IMR-90 (cell line): ENCODE measurements at regions not wholly inside any gene's neighbourhood (a gene's known extent, or its start where the extent isn't known, plus 50 kb on each side); places are given as distances from the start of the nearest gene placed in this dataset.

ENCODE experiments used
- ATAC-seq: fragments of 200-7000 bp; cut with Tn5 transposase; 2 replicates; pipeline ENCODE4 v1.9.1; 2020; ENCODE audit warnings: low read depth, mild to moderate bottlenecking, moderate library complexity
- BruUV-seq: library from RNA; stranded (reverse); fragments of 400-500 nt; replicated peaks from 2 replicates; lab custom pipeline; 2021; lab: Mats Ljungman, UMichigan
- CTCF ChIA-PET: fragments of 300-600 bp; formaldehyde crosslinking; extraction: SDS; loops from one replicate; lab custom pipeline; 2021; ENCODE audit warnings: antibody characterized with exemption; lab: Yijun Ruan, JAX
- POLR2A ChIA-PET: fragments of 300-600 bp; sonication (Branson Sonifier 250); formaldehyde crosslinking; loops from one replicate; lab custom pipeline; 2022; ENCODE audit warnings: antibody characterized with exemption; ENCODE audit not compliant: unreplicated experiment; lab: Charles Lee
- DNase-seq: peaks from one replicate; pipeline ENCODE4 v3.0.0; 2013
- H2AFZ ChIP-seq: replicated peaks from 2 replicates; pipeline ENCODE3; 2013; ENCODE audit warnings: low read length, mild to moderate bottlenecking; ENCODE audit not compliant: poor library complexity
- H2AK5ac ChIP-seq: 2 replicates; pipeline ENCODE4 v1.6.1; 2013; ENCODE audit warnings: low read depth, low read length, inconsistent platforms
- H2AK9ac ChIP-seq: replicated peaks from 2 replicates; pipeline ENCODE3; 2013; ENCODE audit warnings: mild to moderate bottlenecking, low read depth, low read length, moderate library complexity; ENCODE audit not compliant: poor library complexity
- H2BK120ac ChIP-seq: 2 replicates; pipeline ENCODE4 v1.6.1; 2013; ENCODE audit warnings: low read depth, low read length, inconsistent platforms
- H2BK15ac ChIP-seq: 3 replicates; pipeline ENCODE4 v1.6.1; 2013; ENCODE audit warnings: low read depth, low read length, inconsistent platforms
- H2BK20ac ChIP-seq: 2 replicates; pipeline ENCODE4 v1.6.1; 2013; ENCODE audit warnings: low read depth, mild to moderate bottlenecking, inconsistent platforms, low read length, moderate library complexity
- H2BK5ac ChIP-seq: 2 replicates; pipeline ENCODE4 v1.6.1; 2013; ENCODE audit warnings: mild to moderate bottlenecking, low read depth, low read length, inconsistent platforms; ENCODE audit not compliant: poor library complexity, severe bottlenecking
- H3K14ac ChIP-seq: replicated peaks from 2 replicates; pipeline ENCODE4 v1.6.1; 2013; ENCODE audit warnings: low read depth, low read length, inconsistent platforms
- H3K18ac ChIP-seq: 2 replicates; pipeline ENCODE4 v1.6.1; 2013; ENCODE audit warnings: low read depth, low read length, control low read depth
- H3K23ac ChIP-seq: 2 replicates; pipeline ENCODE4 v1.6.1; 2013; ENCODE audit warnings: low read depth, low read length, inconsistent platforms
- H3K27ac ChIP-seq: 2 replicates; pipeline ENCODE4 v1.5.1; 2013; ENCODE audit warnings: mild to moderate bottlenecking, control low read depth, low read length; ENCODE audit not compliant: insufficient read depth
- H3K27me3 ChIP-seq: 2 replicates; pipeline ENCODE4 v1.6.1; 2013; ENCODE audit warnings: low read length; ENCODE audit not compliant: control insufficient read depth, insufficient read depth
- H3K36me3 ChIP-seq: 2 replicates; pipeline ENCODE4 v1.6.1; 2013; ENCODE audit warnings: low read length, mixed read lengths; ENCODE audit not compliant: control insufficient read depth, insufficient read depth
- H3K4ac ChIP-seq: 2 replicates; pipeline ENCODE4 v1.6.1; 2013; ENCODE audit warnings: low read depth, low read length, inconsistent platforms
- H3K4me1 ChIP-seq: 2 replicates; pipeline ENCODE4 v1.6.1; 2013; ENCODE audit warnings: low read length, mixed read lengths; ENCODE audit not compliant: control insufficient read depth, insufficient read depth
- H3K4me2 ChIP-seq: 2 replicates; pipeline ENCODE4 v1.6.1; 2013; ENCODE audit warnings: low read depth, mild to moderate bottlenecking, control low read depth, low read length, moderate library complexity
- H3K4me3 ChIP-seq: 2 replicates; pipeline ENCODE4 v1.5.1; 2013; ENCODE audit warnings: low read depth, mild to moderate bottlenecking, control low read depth, low read length, moderate library complexity; ENCODE audit not compliant: insufficient read depth
- H3K56ac ChIP-seq: 2 replicates; pipeline ENCODE4 v1.6.1; 2013; ENCODE audit warnings: low read length, inconsistent platforms; ENCODE audit not compliant: insufficient read depth; ENCODE audit errors: extremely low read depth
- H3K79me1 ChIP-seq, 2 experiments: 2 replicates each; pipeline ENCODE4 v1.6.1; 2013; ENCODE audit warnings: low read length in 2 of 2, inconsistent platforms in 1 of 2, low read depth in 1 of 2
- H3K9ac ChIP-seq: 2 replicates; pipeline ENCODE4 v1.6.1; 2013; ENCODE audit warnings: low read depth, low read length, control low read depth
- H3K9me1 ChIP-seq: 2 replicates; pipeline ENCODE4 v1.6.1; 2013; ENCODE audit warnings: low read length, inconsistent platforms; ENCODE audit not compliant: insufficient read depth
- H3K9me3 ChIP-seq: 2 replicates; pipeline ENCODE4 v1.6.1; 2013; ENCODE audit warnings: low read length; ENCODE audit not compliant: control insufficient read depth, insufficient read depth
- H4K20me1 ChIP-seq: 2 replicates; pipeline ENCODE4 v1.6.1; 2013; ENCODE audit warnings: low read length, inconsistent platforms; ENCODE audit not compliant: insufficient read depth
- H4K5ac ChIP-seq: 2 replicates; pipeline ENCODE4 v1.6.1; 2013; ENCODE audit warnings: mild to moderate bottlenecking, low read depth, low read length, control low read depth
- H4K8ac ChIP-seq, 2 experiments: 2 replicates each; pipeline ENCODE4 v1.6.1; 2013; ENCODE audit warnings: low read depth in 2 of 2, low read length in 2 of 2, control low read depth in 1 of 2, inconsistent platforms in 1 of 2
- H4K91ac ChIP-seq: 2 replicates; pipeline ENCODE4 v1.6.1; 2013; ENCODE audit warnings: low read depth, low read length, inconsistent platforms; ENCODE audit not compliant: insufficient read depth
- BHLHE40 ChIP-seq: fragments of 150-350 bp; IDR thresholded peaks from 2 replicates; pipeline ENCODE4 v1.6.1; 2016; ENCODE audit warnings: mild to moderate bottlenecking, low read depth, low read length
- CTCF ChIP-seq: conservative IDR thresholded peaks from 2 replicates; pipeline ENCODE4 v1.5.1; 2012; ENCODE audit warnings: mild to moderate bottlenecking, low read depth, low read length, improper control_type of control experiment
- MAFK ChIP-seq: IDR thresholded peaks from 2 replicates; pipeline ENCODE4 v1.6.1; 2012; ENCODE audit warnings: low read depth, low read length, improper control_type of control experiment
- MXI1 ChIP-seq: IDR thresholded peaks from 2 replicates; pipeline ENCODE4 v1.6.1; 2012; ENCODE audit warnings: low read depth, mild to moderate bottlenecking, low read length, moderate library complexity, borderline replicate concordance
- NFE2L2 ChIP-seq: fragments of 150-350 bp; IDR thresholded peaks from 2 replicates; pipeline ENCODE4 v1.6.1; 2016; ENCODE audit warnings: low read depth, mild to moderate bottlenecking, low read length
- POLR2A ChIP-seq: IDR thresholded peaks from 2 replicates; pipeline ENCODE4 v1.6.1; 2012; ENCODE audit warnings: mild to moderate bottlenecking, low read depth, low read length
- RAD21 ChIP-seq: IDR thresholded peaks from 2 replicates; pipeline ENCODE4 v1.6.1; 2012; ENCODE audit warnings: low read length, improper control_type of control experiment
- WGBS, 2 experiments: methylation state at CpG; one replicate each; pipeline versions ENCODE4 v1.1.5 to v1.1.7; 2013; ENCODE audit warnings: missing lambda C conversion rate in 2 of 2; ENCODE audit not compliant: insufficient read length in 1 of 2; ENCODE audit errors: extremely low coverage in 2 of 2; 5-methylcytosine and 5-hydroxymethylcytosine counted together
- dilution Hi-C: fragments of 300-500 bp; cut with HindIII; formaldehyde crosslinking; loops from one replicate; pipeline ENCODE4 v1.14.3; 2018; ENCODE audit warnings: low sequenced_read_pairs; ENCODE audit not compliant: unreplicated experiment
- in situ Hi-C: fragments of 300-500 bp; cut with MboI; formaldehyde crosslinking; loops from 3 replicates; pipeline ENCODE4 v1.14.3; 2019; ENCODE audit warnings: low sequenced_read_pairs, inconsistent platforms, mixed read lengths
- intact Hi-C: fragments of 100-400 bp; cut with micrococcal nuclease; formaldehyde crosslinking; loops from 2 replicates; pipeline ENCODE4 v1.10.0; 2022

- Histone ChIP-seq H3K14ac (no peak overlapping the region), H3K9ac (no peak overlapping the region), H2BK120ac (no peak overlapping the region), H3K4me2 (no peak overlapping the region), H4K5ac (no peak overlapping the region), H3K27me3 (no peaks in the 10 kb centered on the region), H3K79me1 (no peaks in the 10 kb centered on the region), H3K56ac (no peak overlapping the region), H2BK20ac (no peak overlapping the region), H2AK5ac (no peak overlapping the region), H3K23ac (no peak overlapping the region), H3K9me3 (no peaks in the 10 kb centered on the region), H3K36me3 (no peaks in the 10 kb centered on the region), H2BK5ac (no peak overlapping the region), H4K91ac (no peak overlapping the region), H3K4me3 (no peak overlapping the region), H2AFZ (no peak overlapping the region), H3K4ac (no peak overlapping the region), H2BK15ac (no peak overlapping the region), H4K20me1 (no peaks in the 10 kb centered on the region), H3K18ac (no peak overlapping the region), H4K8ac (no peak overlapping the region), H3K9me1 (no peaks in the 10 kb centered on the region), H3K4me1 (no peaks in the 10 kb centered on the region), H2AK9ac (no peak overlapping the region), H3K27ac (no peak overlapping the region)
- BruUV-seq: no TSS peak
- CTCF ChIA-PET: interaction anchor here (1.5 kb wide), 1 partner anchor 10 kb away, joined by 3 read pairs; no protein-coding TSS in a partner anchor
- WGBS, 2 experiments: no CpG with 5 or more reads among the region's 3 CpGs
- intact Hi-C loops (no loop called here), in situ Hi-C loops (no loop called here), dilution Hi-C loops (no loop called here)
- POLR2A ChIA-PET: no interaction called here
- TF ChIP-seq NFE2L2 (no peak), BHLHE40 (no peak), POLR2A (no peak), CTCF (no peak), MAFK (no peak), MXI1 (no peak), RAD21 (no peak)
- no peak for DNase-seq
- ATAC-seq: no peak
Measured at GRCh38 chr3:178306432-178307115, 229.7 kb upstream of the KCNMB2 start.
